NCI-H1048 (cell line): ENCODE measurements at regions not wholly inside any gene's neighbourhood (a gene's known extent, or its start where the extent isn't known, plus 50 kb on each side); places are given as distances from the start of the nearest gene placed in this dataset.

ENCODE experiments used
- DNase-seq: peaks from one replicate; lab custom pipeline; 2025; lab: John Stamatoyannopoulos, UW

DNA sequence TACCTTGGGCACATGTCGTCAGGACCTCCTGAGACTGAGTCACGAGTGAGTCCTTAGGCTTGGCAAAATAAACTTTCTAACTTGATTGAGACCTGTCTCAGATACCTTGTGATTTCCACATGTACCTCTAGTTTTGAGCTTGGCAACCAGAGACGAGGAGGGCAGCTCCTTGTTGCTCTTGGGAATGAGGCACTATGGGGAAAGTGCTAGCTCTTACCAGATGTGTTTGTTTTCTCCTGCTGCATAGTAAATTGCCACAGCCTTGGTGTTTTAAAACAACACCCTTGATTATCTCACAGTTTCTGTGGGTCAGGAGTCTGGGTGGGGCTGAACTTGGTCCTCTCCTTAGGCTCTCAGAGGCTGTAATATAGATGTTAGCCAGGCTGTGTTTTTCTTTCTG lies 59.1 kb upstream of the MAML3 start:
- no peak for DNase-seq

DNA sequence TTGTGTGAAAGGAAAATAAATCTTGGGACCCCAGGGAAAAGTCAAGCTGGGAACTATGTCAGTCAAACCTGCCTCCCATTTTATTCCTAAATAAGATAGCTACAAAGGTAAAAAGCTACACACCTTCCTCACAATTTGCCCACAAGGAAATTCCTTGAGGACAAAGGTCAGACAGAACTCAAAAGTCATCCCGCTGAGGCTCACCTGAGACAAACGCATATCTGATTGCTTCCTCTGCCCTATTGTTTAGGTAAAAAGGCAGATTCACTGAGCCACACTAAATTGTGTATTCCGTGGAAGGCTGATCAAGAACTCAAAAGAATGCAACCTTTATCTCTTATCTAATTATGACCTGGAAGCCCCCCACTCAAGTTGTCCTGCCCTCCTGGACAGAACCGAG lies 58.7 kb upstream of the MAML3 start:
- DNase-seq, result no peak

DNA sequence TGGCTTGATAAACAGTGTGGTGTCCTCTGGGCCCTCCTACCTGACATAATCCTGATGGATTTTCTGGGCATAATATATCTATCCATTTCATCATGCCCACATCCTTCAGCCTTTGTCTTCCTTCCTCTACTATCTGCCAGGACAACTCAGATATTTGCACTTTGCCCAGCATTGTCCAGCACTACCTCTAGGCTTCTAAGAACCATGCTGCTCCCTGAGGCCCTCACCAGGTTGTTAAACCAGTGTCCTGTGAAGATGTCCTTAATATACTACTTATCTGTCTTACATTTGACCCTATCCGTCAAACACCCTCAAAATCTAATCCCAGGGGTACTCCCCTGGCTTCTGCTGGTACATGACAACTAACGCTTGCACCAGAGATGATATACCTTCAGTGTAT lies 58.2 kb upstream of the MAML3 start:
- DNase-seq, result no peak

DNA sequence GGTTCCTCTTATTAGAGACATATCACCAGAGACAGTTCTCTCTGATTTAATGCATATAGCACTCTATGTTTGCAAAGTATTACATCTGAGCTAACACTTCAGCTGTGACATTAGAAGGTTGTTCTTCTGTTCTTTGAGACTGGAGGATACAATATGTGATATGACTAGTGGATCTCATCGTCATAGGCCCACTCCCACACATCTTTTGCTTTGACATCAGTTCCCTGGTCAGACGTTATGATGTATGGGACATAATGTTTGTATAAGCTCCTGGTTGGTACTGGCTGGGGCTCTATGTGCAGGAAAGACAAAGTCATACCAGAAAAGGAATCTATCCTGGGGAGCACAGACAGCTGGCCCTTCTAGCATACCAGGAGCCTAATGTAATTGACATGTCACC lies 57.7 kb upstream of the MAML3 start:
- DNase-seq, result no peak

DNA sequence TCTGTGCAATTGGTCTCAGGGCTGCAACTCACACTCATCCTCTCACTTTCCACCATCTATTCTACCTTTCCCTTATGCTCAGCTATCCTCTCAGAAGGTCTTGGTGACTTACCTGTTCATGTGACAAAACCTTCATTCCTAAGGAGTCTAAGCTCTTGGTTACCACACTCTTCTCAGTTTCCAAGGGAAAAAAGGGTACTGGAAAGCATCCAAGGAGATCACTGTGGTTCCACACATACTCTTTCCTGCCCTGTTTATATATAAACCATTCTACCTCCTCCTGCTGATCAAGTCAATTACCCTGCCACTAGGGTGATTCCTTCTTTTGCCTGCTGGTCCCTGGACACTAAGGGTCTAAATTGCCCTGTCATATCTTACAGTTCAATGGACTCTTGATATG lies 57.2 kb upstream of the MAML3 start:
- DNase-seq, result no peak

DNA sequence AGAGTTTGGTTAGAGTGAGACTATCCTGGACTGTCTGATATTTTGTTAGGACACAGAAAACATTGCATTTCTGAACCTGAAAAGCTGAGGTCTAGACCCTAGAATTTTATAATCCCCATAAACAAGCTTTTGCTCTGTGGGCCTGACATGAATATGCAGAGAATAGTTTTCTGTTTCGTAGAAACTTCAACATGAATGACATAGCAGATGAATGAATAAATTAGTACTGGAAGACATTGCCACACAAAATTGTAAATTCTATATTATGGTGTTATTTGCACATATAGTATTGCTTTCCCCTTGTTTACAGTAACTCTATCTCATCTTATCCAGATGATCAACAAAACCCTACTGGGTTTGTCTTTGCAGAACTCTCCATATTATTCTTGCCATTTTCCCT lies 54.9 kb upstream of the MAML3 start:
- no peak for DNase-seq
